AG04450 (cell line): ENCODE measurements at regions not wholly inside any gene's neighbourhood (a gene's known extent, or its start where the extent isn't known, plus 50 kb on each side); places are given as distances from the start of the nearest gene placed in this dataset.
"Not testable (repeated sequence)": the region's sequence is repeated elsewhere in the genome, so short reads cannot be mapped to it uniquely, and the experiment has no call there.

Experiments
- CTCF ChIA-PET: fragments of 300-600, 350-600 bp; formaldehyde crosslinking; extraction: SDS; loops from one replicate; lab custom pipeline; 2022; ENCODE audit warnings: antibody characterized with exemption, inconsistent platforms; lab: Charles Lee
- POLR2A ChIA-PET: fragments of 350-600 bp; formaldehyde crosslinking; extraction: SDS; loops from one replicate; lab custom pipeline; 2021; ENCODE audit warnings: antibody characterized with exemption, inconsistent platforms; lab: Yijun Ruan, JAX
- DNase-seq: peaks from one replicate; pipeline ENCODE4 v3.0.0-alpha.2; 2011; ENCODE audit warnings: low read depth, low spot score
- H3K27ac ChIP-seq: one replicate; pipeline ENCODE4 v1.5.1; 2012; ENCODE audit warnings: low read depth, low read length, control low read depth
- H3K27me3 ChIP-seq: one replicate; pipeline ENCODE4 v1.6.0; 2012; ENCODE audit warnings: low read length; ENCODE audit not compliant: control insufficient read depth, insufficient read depth
- H3K4me3 ChIP-seq: 2 replicates; pipeline ENCODE4 v1.5.1; 2011; ENCODE audit warnings: mild to moderate bottlenecking, low read depth, low read length, control low read depth
- H3K9me3 ChIP-seq: 2 replicates; pipeline ENCODE4 v1.5.1; 2012; ENCODE audit warnings: low read length; ENCODE audit not compliant: control insufficient read depth, insufficient read depth
- TF ChIP-seq, protein P1 (sequence below): IDR thresholded peaks from 2 replicates; pipeline ENCODE4 v1.5.1; 2011; ENCODE audit warnings: low read depth, low read length, control low read depth, inconsistent platforms

- no peak overlapping the region for H3K4me3 ChIP-seq
- TF ChIP-seq, protein P1, sequence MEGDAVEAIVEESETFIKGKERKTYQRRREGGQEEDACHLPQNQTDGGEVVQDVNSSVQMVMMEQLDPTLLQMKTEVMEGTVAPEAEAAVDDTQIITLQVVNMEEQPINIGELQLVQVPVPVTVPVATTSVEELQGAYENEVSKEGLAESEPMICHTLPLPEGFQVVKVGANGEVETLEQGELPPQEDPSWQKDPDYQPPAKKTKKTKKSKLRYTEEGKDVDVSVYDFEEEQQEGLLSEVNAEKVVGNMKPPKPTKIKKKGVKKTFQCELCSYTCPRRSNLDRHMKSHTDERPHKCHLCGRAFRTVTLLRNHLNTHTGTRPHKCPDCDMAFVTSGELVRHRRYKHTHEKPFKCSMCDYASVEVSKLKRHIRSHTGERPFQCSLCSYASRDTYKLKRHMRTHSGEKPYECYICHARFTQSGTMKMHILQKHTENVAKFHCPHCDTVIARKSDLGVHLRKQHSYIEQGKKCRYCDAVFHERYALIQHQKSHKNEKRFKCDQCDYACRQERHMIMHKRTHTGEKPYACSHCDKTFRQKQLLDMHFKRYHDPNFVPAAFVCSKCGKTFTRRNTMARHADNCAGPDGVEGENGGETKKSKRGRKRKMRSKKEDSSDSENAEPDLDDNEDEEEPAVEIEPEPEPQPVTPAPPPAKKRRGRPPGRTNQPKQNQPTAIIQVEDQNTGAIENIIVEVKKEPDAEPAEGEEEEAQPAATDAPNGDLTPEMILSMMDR, result no peak
- H3K27ac ChIP-seq, result no peak overlapping the region
- POLR2A ChIA-PET, result no interaction called here
- no peak for DNase-seq
- peaks cover 44% of the 10 kb centered on the region for H3K9me3 ChIP-seq
- CTCF ChIA-PET, result no interaction called here
- H3K27me3 ChIP-seq, result no peaks in the 10 kb centered on the region
These were observed 1090.8 kb downstream of the TYW1 start for GRCh38 chr7:68087401-68087800.

DNA sequence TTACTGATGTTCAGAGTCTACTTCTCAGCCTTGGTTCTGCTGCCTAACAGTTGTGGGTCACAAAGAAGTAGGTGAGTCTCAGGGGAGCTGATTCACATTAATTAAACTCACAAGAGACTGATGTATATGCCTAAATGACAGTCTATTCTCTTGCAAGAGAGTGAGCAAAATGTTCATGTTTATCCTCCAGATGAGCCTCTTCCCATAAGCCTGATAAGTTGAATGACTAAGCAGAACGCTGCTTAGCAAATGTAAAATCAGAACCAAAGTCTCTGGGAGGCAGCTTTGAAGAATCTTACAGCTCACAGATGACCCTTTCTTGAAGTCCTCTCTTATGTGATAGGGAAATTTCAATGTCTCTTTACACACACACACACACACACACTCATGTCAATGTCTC is 1092.2 kb downstream of the TYW1 start:
- CTCF ChIA-PET, result no interaction called here
- no peaks in the 10 kb centered on the region for H3K27me3 ChIP-seq
- DNase-seq, result no peak
- peaks cover 35% of the 10 kb centered on the region for H3K9me3 ChIP-seq
- TF ChIP-seq, protein P1, result no peak
- POLR2A ChIA-PET, result no interaction called here
- H3K27ac ChIP-seq, result no peak overlapping the region
- H3K4me3 ChIP-seq, result no peak overlapping the region

GRCh38 chr7:68090256-68090655 is 1093.6 kb downstream of the TYW1 start:
- POLR2A ChIA-PET, CTCF ChIA-PET, DNase-seq, H3K27me3 ChIP-seq, H3K4me3 ChIP-seq, H3K27ac ChIP-seq: not testable (repeated sequence)
- H3K9me3 ChIP-seq, result peaks cover 29% of the 10 kb centered on the region

DNA sequence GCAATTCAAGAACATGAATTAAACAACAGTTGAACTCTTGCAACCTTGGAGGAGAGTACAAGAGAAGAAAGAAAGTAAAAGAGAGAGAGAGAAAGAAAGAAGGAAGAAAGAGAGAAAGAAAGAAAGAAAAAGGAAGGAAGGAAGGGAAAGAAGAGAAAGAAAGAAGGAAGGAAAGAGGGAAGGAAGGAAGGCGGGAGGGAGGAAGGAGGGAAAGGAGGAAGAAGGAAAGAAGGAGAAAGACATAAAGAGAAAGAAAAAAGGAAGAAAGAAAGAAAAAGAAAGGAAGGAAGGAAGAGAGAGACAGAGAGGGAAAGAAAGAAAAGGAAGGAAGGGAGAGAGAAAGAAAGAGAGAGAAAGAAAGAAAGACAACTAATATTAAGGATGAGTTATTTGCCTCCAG is 1106.7 kb downstream of the TYW1 start:
- TF ChIP-seq, protein P1, result no peak
- POLR2A ChIA-PET, result no interaction called here
- H3K4me3 ChIP-seq, result no peak overlapping the region
- H3K27ac ChIP-seq, result no peak overlapping the region
- H3K27me3 ChIP-seq, result no peaks in the 10 kb centered on the region
- CTCF ChIA-PET, result no interaction called here
- peaks cover 28% of the 10 kb centered on the region for H3K9me3 ChIP-seq
- no peak for DNase-seq

- Histone ChIP-seq H3K27me3 (no peaks in the 10 kb centered on the region), H3K9me3 (peaks cover 31% of the 10 kb centered on the region; the same call in 1 of the 2 replicates), H3K4me3 (no peak overlapping the region), H3K27ac (no peak overlapping the region)
- POLR2A ChIA-PET, result no interaction called here
- TF ChIP-seq, protein P1, result no peak
- CTCF ChIA-PET, result no interaction called here
- DNase-seq, result no peak
These were observed 1110.6 kb downstream of the TYW1 start for GRCh38 chr7:68107261-68107660.

DNA sequence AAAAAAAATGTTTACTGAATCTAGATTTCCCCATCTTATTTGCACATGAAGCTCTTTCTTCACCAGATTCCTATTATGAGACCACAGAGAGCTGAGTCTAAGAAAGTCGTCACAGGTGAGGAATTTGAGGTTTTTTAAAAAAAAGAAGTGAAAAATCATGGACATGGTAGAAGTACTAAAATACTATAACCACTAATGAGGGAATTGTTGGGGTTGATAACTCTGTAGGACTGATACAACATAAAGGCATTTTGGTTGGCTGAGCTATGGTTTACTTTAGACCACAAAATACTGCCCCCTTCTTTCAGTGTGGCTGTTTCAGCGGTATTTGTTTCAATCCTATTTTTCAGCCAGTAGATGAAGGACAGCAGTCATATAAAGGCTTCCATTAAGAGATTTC is 1111.3 kb downstream of the TYW1 start:
- ChIA-PET CTCF (no interaction called here), POLR2A (no interaction called here)
- no peak overlapping the region for H3K27ac ChIP-seq
- DNase-seq, result no peak
- H3K4me3 ChIP-seq, result no peak overlapping the region
- H3K9me3 ChIP-seq, result peaks cover 32% of the 10 kb centered on the region; the same call in 1 of the 2 replicates
- no peaks in the 10 kb centered on the region for H3K27me3 ChIP-seq
- TF ChIP-seq, protein P1, result no peak
